GM12878 (cell line): ENCODE measurements at regions not wholly inside any gene's neighbourhood (a gene's known extent, or its start where the extent isn't known, plus 50 kb on each side); places are given as distances from the start of the nearest gene placed in this dataset.

ENCODE experiments used
- ATAC-seq: fragments of 200-7000 bp; cut with Tn5 transposase; 3 replicates; pipeline ENCODE4 v1.9.1; 2020; ENCODE audit warnings: mild to moderate bottlenecking, moderate library complexity
- BruUV-seq: library from RNA; stranded (reverse); fragments of 400-500 nt; replicated peaks from 2 replicates; lab custom pipeline; 2021; lab: Mats Ljungman, UMichigan
- CTCF ChIA-PET: fragments of 300-600 bp; sonication (Branson Sonifier 250); formaldehyde crosslinking; extraction: SDS; loops from one replicate; lab custom pipeline; 2021; ENCODE audit warnings: inconsistent platforms; lab: Yijun Ruan, JAX
- POLR2A ChIA-PET: fragments of 350-600 bp; formaldehyde crosslinking; extraction: SDS; loops from one replicate; lab custom pipeline; 2021; ENCODE audit warnings: inconsistent platforms; lab: Charles Lee
- RAD21 ChIA-PET: fragments of 300-600 bp; sonication (Branson Sonifier 250); formaldehyde crosslinking; loops from one replicate; lab custom pipeline; 2023; ENCODE audit warnings: antibody characterized with exemption; ENCODE audit not compliant: unreplicated experiment; lab: Charles Lee
- SMC1A ChIA-PET: fragments of 300-600 bp; sonication (Branson Sonifier 250); formaldehyde crosslinking; loops from one replicate; lab custom pipeline; 2023; ENCODE audit not compliant: unreplicated experiment, uncharacterized antibody; lab: Charles Lee
- DNase-seq: peaks from one replicate; pipeline ENCODE4 v3.0.0-alpha.2; 2011; ENCODE audit warnings: low read depth, low spot score
- FAIRE-seq: peaks from 3 replicates; lab custom pipeline; 2011; peaks lifted over from hg19 to GRCh38; lab: Jason Lieb, UNC
- H2AFZ ChIP-seq: 2 replicates; pipeline ENCODE4 v1.6.0; 2011; ENCODE audit warnings: low read depth, low read length, control low read depth; ENCODE audit not compliant: control insufficient read depth
- H3K27ac ChIP-seq: 2 replicates; pipeline ENCODE4 v1.5.1; 2011; ENCODE audit warnings: control low read depth; ENCODE audit not compliant: control insufficient read depth, insufficient read depth
- H3K27me3 ChIP-seq, 2 experiments: replicated peaks in 1 of 2; 2 replicates each; pipeline versions ENCODE4 v1.6.0 to v1.6.1; 2011; ENCODE audit warnings: low read length in 1 of 2; ENCODE audit not compliant: control insufficient read depth in 2 of 2, insufficient read depth in 2 of 2
- H3K36me3 ChIP-seq, 2 experiments: 2 replicates each; pipeline ENCODE4 v1.5.1; 2011; ENCODE audit warnings: low read length in 1 of 2; ENCODE audit not compliant: control insufficient read depth in 2 of 2, insufficient read depth in 2 of 2
- H3K4me1 ChIP-seq: 2 replicates; pipeline ENCODE4 v1.6.1; 2011; ENCODE audit warnings: mild to moderate bottlenecking, low read length, moderate library complexity, mixed read lengths; ENCODE audit not compliant: control insufficient read depth, insufficient read depth
- H3K4me2 ChIP-seq: 2 replicates; pipeline ENCODE4 v1.6.0; 2011; ENCODE audit warnings: control low read depth; ENCODE audit not compliant: control insufficient read depth, insufficient read depth
- H3K4me3 ChIP-seq: fragments of 200-600 bp; sonication (generic); 2 replicates; pipeline ENCODE4 v1.5.1; 2016
- H3K79me2 ChIP-seq: 2 replicates; pipeline ENCODE4 v1.6.0; 2011; ENCODE audit warnings: low read length; ENCODE audit not compliant: control insufficient read depth, insufficient read depth
- H3K9ac ChIP-seq: 2 replicates; pipeline ENCODE4 v1.8.0; 2011; ENCODE audit warnings: low read length, control low read depth, mixed read lengths; ENCODE audit not compliant: control insufficient read depth, insufficient read depth
- H3K9me3 ChIP-seq: replicated peaks from 3 replicates; pipeline ENCODE4 v1.5.1; 2011; ENCODE audit warnings: mild to moderate bottlenecking, low read length; ENCODE audit not compliant: control insufficient read depth, insufficient read depth
- H4K20me1 ChIP-seq: 2 replicates; pipeline ENCODE4 v1.6.0; 2011; ENCODE audit not compliant: control insufficient read depth, insufficient read depth
- BHLHE40 ChIP-seq, 2 experiments: fragments of 450-650 bp in 1 of 2; IDR thresholded peaks; 2 replicates each; pipeline ENCODE4 v1.6.1; 2011 to 2017; ENCODE audit warnings: low read depth in 2 of 2, borderline replicate concordance in 1 of 2, improper control_type of control experiment in 1 of 2, low read length in 1 of 2, mild to moderate bottlenecking in 1 of 2
- BMI1 ChIP-seq: fragments of 450-650 bp; IDR thresholded peaks from 2 replicates; pipeline ENCODE4 v1.6.1; 2016; ENCODE audit warnings: mild to moderate bottlenecking, moderate library complexity, borderline replicate concordance
- CBFB ChIP-seq: IDR thresholded peaks from 2 replicates; pipeline ENCODE4 v1.6.1; 2016; ENCODE audit warnings: antibody characterized with exemption, low read depth
- MTA3 ChIP-seq: IDR thresholded peaks from 2 replicates; pipeline ENCODE4 v1.6.1; 2012; ENCODE audit warnings: low read length, inconsistent platforms, borderline replicate concordance
- MYC ChIP-seq: IDR thresholded peaks from 2 replicates; pipeline ENCODE4 v1.6.1; 2011; ENCODE audit warnings: mild to moderate bottlenecking, low read length, moderate library complexity, inconsistent platforms; ENCODE audit not compliant: insufficient read depth, insufficient replicate concordance, insufficient read length, severe bottlenecking
- NR2F1 ChIP-seq: fragments of 450-650 bp; conservative IDR thresholded peaks from 2 replicates; pipeline ENCODE4 v1.6.1; 2017; ENCODE audit warnings: mild to moderate bottlenecking
- POLR2A ChIP-seq: IDR thresholded peaks from 2 replicates; pipeline ENCODE4 v1.6.1; 2011; ENCODE audit warnings: low read depth, mild to moderate bottlenecking, low read length
- POU2F2 ChIP-seq: IDR thresholded peaks from 3 replicates; pipeline ENCODE4 v1.6.1; 2011; ENCODE audit warnings: low read depth, mild to moderate bottlenecking, low read length, borderline replicate concordance
- RELA ChIP-seq: fragments of 450-650 bp; IDR thresholded peaks from 2 replicates; pipeline ENCODE4 v1.8.0; 2014; ENCODE audit warnings: borderline replicate concordance; ENCODE audit not compliant: partially characterized antibody
- TARDBP ChIP-seq: IDR thresholded peaks from 2 replicates; pipeline ENCODE4 v1.6.1; 2016; ENCODE audit warnings: borderline replicate concordance
- YBX1 ChIP-seq: fragments of 450-650 bp; IDR thresholded peaks from 2 replicates; pipeline ENCODE4 v1.6.1; 2016; ENCODE audit warnings: antibody characterized with exemption
- ZNF24 ChIP-seq: fragments of 450-650 bp; IDR thresholded peaks from 2 replicates; pipeline ENCODE4 v1.6.1; 2017; ENCODE audit warnings: antibody characterized with exemption, mild to moderate bottlenecking
- ZNF274 ChIP-seq: IDR thresholded peaks from one replicate; pipeline ENCODE4 v1.8.0; 2011; ENCODE audit not compliant: insufficient read length, insufficient read depth
- WGBS: methylation state at CpG from one replicate; pipeline ENCODE4 v1.1.6; 2016; ENCODE audit warnings: low lambda C conversion rate; ENCODE audit not compliant: insufficient replicate concordance, insufficient coverage; ENCODE audit errors: missing lambda C conversion rate; 5-methylcytosine and 5-hydroxymethylcytosine counted together
- in situ Hi-C: fragments of 300-500 bp; cut with MboI; formaldehyde crosslinking; loops from 9 replicates; pipeline ENCODE4 v1.14.3; 2018; ENCODE audit warnings: mixed read lengths
- intact Hi-C: fragments of 100-400 bp; cut with micrococcal nuclease; formaldehyde crosslinking; loops from one replicate; pipeline ENCODE4 v1.14.2; 2022; ENCODE audit not compliant: unreplicated experiment
- TF ChIP-seq, protein P1 (sequence below): IDR thresholded peaks from 2 replicates; pipeline ENCODE4 v1.6.1; 2012; ENCODE audit warnings: low read length, inconsistent platforms
- TF ChIP-seq, protein P2 (sequence below): fragments of 450-650 bp; IDR thresholded peaks from 2 replicates; pipeline ENCODE4 v1.6.1; 2017; ENCODE audit warnings: low read depth, mild to moderate bottlenecking, moderate library complexity
- TF ChIP-seq, protein P3 (sequence below): fragments of 450-650 bp; IDR thresholded peaks from 2 replicates; pipeline ENCODE4 v1.6.1; 2014; ENCODE audit warnings: mild to moderate bottlenecking

DNA sequence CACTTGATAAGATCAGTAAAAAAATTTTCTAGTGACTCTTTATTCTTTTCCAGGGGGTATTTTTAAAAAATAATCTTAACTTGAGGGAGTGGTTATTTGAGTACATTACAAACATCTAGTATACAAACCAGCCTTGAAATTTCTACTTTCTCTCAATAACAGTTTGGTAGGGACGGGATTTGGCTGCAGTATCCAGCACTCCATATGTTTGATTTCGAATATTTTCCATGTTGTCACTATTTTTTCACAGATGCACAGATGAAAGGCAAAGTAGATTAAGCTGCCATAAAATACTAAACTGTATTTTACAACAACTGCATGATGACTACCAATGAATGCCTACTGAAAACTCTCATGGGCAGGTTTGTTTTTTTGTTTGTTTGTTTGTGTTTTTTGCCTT, 225.0 kb downstream of the COX7B2 start:
- intact Hi-C loops, result no loop called here
- H4K20me1 ChIP-seq, result no peaks in the 10 kb centered on the region
- H3K4me2 ChIP-seq, result no peak overlapping the region
- 2% methylated on average over 2 of the region's 2 CpGs for WGBS
- CTCF ChIA-PET, result no interaction called here
- BruUV-seq, result no TSS peak
- no peaks in the 10 kb centered on the region for H3K36me3 ChIP-seq
- TF ChIP-seq ZNF24 (no peak), ZNF274 (no peak), YBX1 (no peak), MTA3 (no peak), RELA (no peak), POU2F2 (no peak), CBFB (no peak), NR2F1 (no peak), TARDBP (no peak), MYC (no peak), POLR2A (no peak), BMI1 (no peak), BHLHE40 (IDR thresholded peaks at IDR 0.05; ENCODE audit: borderline replicate concordance in 1 of 2, low read depth in 2 of 2, low read length in 1 of 2) (no peak)
- TF ChIP-seq, protein P1, sequence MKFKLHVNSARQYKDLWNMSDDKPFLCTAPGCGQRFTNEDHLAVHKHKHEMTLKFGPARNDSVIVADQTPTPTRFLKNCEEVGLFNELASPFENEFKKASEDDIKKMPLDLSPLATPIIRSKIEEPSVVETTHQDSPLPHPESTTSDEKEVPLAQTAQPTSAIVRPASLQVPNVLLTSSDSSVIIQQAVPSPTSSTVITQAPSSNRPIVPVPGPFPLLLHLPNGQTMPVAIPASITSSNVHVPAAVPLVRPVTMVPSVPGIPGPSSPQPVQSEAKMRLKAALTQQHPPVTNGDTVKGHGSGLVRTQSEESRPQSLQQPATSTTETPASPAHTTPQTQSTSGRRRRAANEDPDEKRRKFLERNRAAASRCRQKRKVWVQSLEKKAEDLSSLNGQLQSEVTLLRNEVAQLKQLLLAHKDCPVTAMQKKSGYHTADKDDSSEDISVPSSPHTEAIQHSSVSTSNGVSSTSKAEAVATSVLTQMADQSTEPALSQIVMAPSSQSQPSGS, result no peak
- TF ChIP-seq, protein P2, sequence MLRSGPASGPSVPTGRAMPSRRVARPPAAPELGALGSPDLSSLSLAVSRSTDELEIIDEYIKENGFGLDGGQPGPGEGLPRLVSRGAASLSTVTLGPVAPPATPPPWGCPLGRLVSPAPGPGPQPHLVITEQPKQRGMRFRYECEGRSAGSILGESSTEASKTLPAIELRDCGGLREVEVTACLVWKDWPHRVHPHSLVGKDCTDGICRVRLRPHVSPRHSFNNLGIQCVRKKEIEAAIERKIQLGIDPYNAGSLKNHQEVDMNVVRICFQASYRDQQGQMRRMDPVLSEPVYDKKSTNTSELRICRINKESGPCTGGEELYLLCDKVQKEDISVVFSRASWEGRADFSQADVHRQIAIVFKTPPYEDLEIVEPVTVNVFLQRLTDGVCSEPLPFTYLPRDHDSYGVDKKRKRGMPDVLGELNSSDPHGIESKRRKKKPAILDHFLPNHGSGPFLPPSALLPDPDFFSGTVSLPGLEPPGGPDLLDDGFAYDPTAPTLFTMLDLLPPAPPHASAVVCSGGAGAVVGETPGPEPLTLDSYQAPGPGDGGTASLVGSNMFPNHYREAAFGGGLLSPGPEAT, result no peak
- TF ChIP-seq, protein P3, sequence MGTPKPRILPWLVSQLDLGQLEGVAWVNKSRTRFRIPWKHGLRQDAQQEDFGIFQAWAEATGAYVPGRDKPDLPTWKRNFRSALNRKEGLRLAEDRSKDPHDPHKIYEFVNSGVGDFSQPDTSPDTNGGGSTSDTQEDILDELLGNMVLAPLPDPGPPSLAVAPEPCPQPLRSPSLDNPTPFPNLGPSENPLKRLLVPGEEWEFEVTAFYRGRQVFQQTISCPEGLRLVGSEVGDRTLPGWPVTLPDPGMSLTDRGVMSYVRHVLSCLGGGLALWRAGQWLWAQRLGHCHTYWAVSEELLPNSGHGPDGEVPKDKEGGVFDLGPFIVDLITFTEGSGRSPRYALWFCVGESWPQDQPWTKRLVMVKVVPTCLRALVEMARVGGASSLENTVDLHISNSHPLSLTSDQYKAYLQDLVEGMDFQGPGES, result no peak
- H2AFZ ChIP-seq, result no peak overlapping the region
- FAIRE-seq, result no peak
- H3K27ac ChIP-seq, result no peak overlapping the region
- no peaks in the 10 kb centered on the region for H3K4me1 ChIP-seq
- no peaks in the 10 kb centered on the region for H3K9me3 ChIP-seq
- H3K27me3 ChIP-seq, result no peaks in the 10 kb centered on the region
- H3K9ac ChIP-seq, result no peak overlapping the region
- no peak overlapping the region for H3K4me3 ChIP-seq
- H3K79me2 ChIP-seq, result no peaks in the 10 kb centered on the region
- POLR2A ChIA-PET, result no interaction called here
- RAD21 ChIA-PET, result no interaction called here
- ATAC-seq, result no peak
- DNase-seq, result no peak
- in situ Hi-C loops, result no loop called here
- SMC1A ChIA-PET, result no interaction called here
